GM12878 (cell line): ENCODE measurements at regions not wholly inside any gene's neighbourhood (a gene's known extent, or its start where the extent isn't known, plus 50 kb on each side); places are given as distances from the start of the nearest gene placed in this dataset.

ENCODE experiments used
- ATAC-seq: fragments of 200-7000 bp; cut with Tn5 transposase; 3 replicates; pipeline ENCODE4 v1.9.1; 2020; ENCODE audit warnings: mild to moderate bottlenecking, moderate library complexity
- BruUV-seq: library from RNA; stranded (reverse); fragments of 400-500 nt; replicated peaks from 2 replicates; lab custom pipeline; 2021; lab: Mats Ljungman, UMichigan
- CTCF ChIA-PET: fragments of 300-600 bp; sonication (Branson Sonifier 250); formaldehyde crosslinking; extraction: SDS; loops from one replicate; lab custom pipeline; 2021; ENCODE audit warnings: inconsistent platforms; lab: Yijun Ruan, JAX
- POLR2A ChIA-PET: fragments of 350-600 bp; formaldehyde crosslinking; extraction: SDS; loops from one replicate; lab custom pipeline; 2021; ENCODE audit warnings: inconsistent platforms; lab: Charles Lee
- RAD21 ChIA-PET: fragments of 300-600 bp; sonication (Branson Sonifier 250); formaldehyde crosslinking; loops from one replicate; lab custom pipeline; 2023; ENCODE audit warnings: antibody characterized with exemption; ENCODE audit not compliant: unreplicated experiment; lab: Charles Lee
- SMC1A ChIA-PET: fragments of 300-600 bp; sonication (Branson Sonifier 250); formaldehyde crosslinking; loops from one replicate; lab custom pipeline; 2023; ENCODE audit not compliant: unreplicated experiment, uncharacterized antibody; lab: Charles Lee
- DNase-seq: peaks from one replicate; pipeline ENCODE4 v3.0.0-alpha.2; 2011; ENCODE audit warnings: low read depth, low spot score
- FAIRE-seq: peaks from 3 replicates; lab custom pipeline; 2011; peaks lifted over from hg19 to GRCh38; lab: Jason Lieb, UNC
- H2AFZ ChIP-seq: 2 replicates; pipeline ENCODE4 v1.6.0; 2011; ENCODE audit warnings: low read depth, low read length, control low read depth; ENCODE audit not compliant: control insufficient read depth
- H3K27ac ChIP-seq: 2 replicates; pipeline ENCODE4 v1.5.1; 2011; ENCODE audit warnings: control low read depth; ENCODE audit not compliant: control insufficient read depth, insufficient read depth
- H3K27me3 ChIP-seq, 2 experiments: replicated peaks in 1 of 2; 2 replicates each; pipeline versions ENCODE4 v1.6.0 to v1.6.1; 2011; ENCODE audit warnings: low read length in 1 of 2; ENCODE audit not compliant: control insufficient read depth in 2 of 2, insufficient read depth in 2 of 2
- H3K36me3 ChIP-seq, 2 experiments: 2 replicates each; pipeline ENCODE4 v1.5.1; 2011; ENCODE audit warnings: low read length in 1 of 2; ENCODE audit not compliant: control insufficient read depth in 2 of 2, insufficient read depth in 2 of 2
- H3K4me1 ChIP-seq: 2 replicates; pipeline ENCODE4 v1.6.1; 2011; ENCODE audit warnings: mild to moderate bottlenecking, low read length, moderate library complexity, mixed read lengths; ENCODE audit not compliant: control insufficient read depth, insufficient read depth
- H3K4me2 ChIP-seq: 2 replicates; pipeline ENCODE4 v1.6.0; 2011; ENCODE audit warnings: control low read depth; ENCODE audit not compliant: control insufficient read depth, insufficient read depth
- H3K4me3 ChIP-seq: fragments of 200-600 bp; sonication (generic); 2 replicates; pipeline ENCODE4 v1.5.1; 2016
- H3K79me2 ChIP-seq: 2 replicates; pipeline ENCODE4 v1.6.0; 2011; ENCODE audit warnings: low read length; ENCODE audit not compliant: control insufficient read depth, insufficient read depth
- H3K9ac ChIP-seq: 2 replicates; pipeline ENCODE4 v1.8.0; 2011; ENCODE audit warnings: low read length, control low read depth, mixed read lengths; ENCODE audit not compliant: control insufficient read depth, insufficient read depth
- H3K9me3 ChIP-seq: replicated peaks from 3 replicates; pipeline ENCODE4 v1.5.1; 2011; ENCODE audit warnings: mild to moderate bottlenecking, low read length; ENCODE audit not compliant: control insufficient read depth, insufficient read depth
- H4K20me1 ChIP-seq: 2 replicates; pipeline ENCODE4 v1.6.0; 2011; ENCODE audit not compliant: control insufficient read depth, insufficient read depth
- E2F8 ChIP-seq: fragments of 450-650 bp; IDR thresholded peaks from 2 replicates; pipeline ENCODE4 v1.6.1; 2018; ENCODE audit warnings: mild to moderate bottlenecking, low read depth, moderate library complexity; ENCODE audit not compliant: partially characterized antibody
- ZBTB40 ChIP-seq: fragments of 450-650 bp; IDR thresholded peaks from 2 replicates; pipeline ENCODE4 v1.6.1; 2016; ENCODE audit warnings: mild to moderate bottlenecking, moderate library complexity, borderline replicate concordance
- WGBS: methylation state at CpG from one replicate; pipeline ENCODE4 v1.1.6; 2016; ENCODE audit warnings: low lambda C conversion rate; ENCODE audit not compliant: insufficient replicate concordance, insufficient coverage; ENCODE audit errors: missing lambda C conversion rate; 5-methylcytosine and 5-hydroxymethylcytosine counted together
- in situ Hi-C: fragments of 300-500 bp; cut with MboI; formaldehyde crosslinking; loops from 9 replicates; pipeline ENCODE4 v1.14.3; 2018; ENCODE audit warnings: mixed read lengths
- intact Hi-C: fragments of 100-400 bp; cut with micrococcal nuclease; formaldehyde crosslinking; loops from one replicate; pipeline ENCODE4 v1.14.2; 2022; ENCODE audit not compliant: unreplicated experiment

GRCh38 chr1:21350202-21350885 is 60.1 kb upstream of the ECE1 start:
- CTCF ChIA-PET: interaction anchor here (1.2 to 2.5 kb wide), 4 partner anchors 14 to 80 kb away, joined by 3 to 8 read pairs (median 4); no protein-coding TSS in a partner anchor
- peaks cover 10% of the 10 kb centered on the region for H3K4me1 ChIP-seq
- intact Hi-C loops: no loop called here
- H3K4me2 ChIP-seq: no peak overlapping the region
- ATAC-seq: no peak
- peaks cover 0 to 2% of the 10 kb centered on the region in 2 experiments; a peak in 1 of 4 replicates for H3K27me3 ChIP-seq
- H3K79me2 ChIP-seq: no peaks in the 10 kb centered on the region
- H3K4me3 ChIP-seq: no peak overlapping the region
- no peaks in the 10 kb centered on the region for H3K9me3 ChIP-seq
- SMC1A ChIA-PET: interaction anchor here (2.0 kb wide), 1 partner anchor 79 kb away, joined by 6 read pairs; no protein-coding TSS in a partner anchor
- TF ChIP-seq ZBTB40 (no peak), E2F8 (no peak)
- H2AFZ ChIP-seq: no peak overlapping the region
- H3K27ac ChIP-seq: no peak overlapping the region
- H3K9ac ChIP-seq: no peak overlapping the region
- RAD21 ChIA-PET: interaction anchor here (1.2 to 1.6 kb wide), 2 partner anchors 18 to 80 kb away, joined by 3 to 4 read pairs; no protein-coding TSS in a partner anchor
- FAIRE-seq: no peak
- no TSS peak for BruUV-seq
- H3K36me3 ChIP-seq: no peaks in the 10 kb centered on the region
- no peak for DNase-seq
- POLR2A ChIA-PET: no interaction called here
- 49% methylated on average over 11 of the region's 11 CpGs for WGBS
- H4K20me1 ChIP-seq: no peaks in the 10 kb centered on the region
- in situ Hi-C loops: no loop called here
